Neural cell (in vitro differentiated cells): ENCODE measurements at regions not wholly inside any gene's neighbourhood (a gene's known extent, or its start where the extent isn't known, plus 50 kb on each side); places are given as distances from the start of the nearest gene placed in this dataset.

ENCODE experiments used
- MXI1 ChIP-seq: fragments of 450-650 bp; conservative IDR thresholded peaks from 2 replicates; pipeline ENCODE4 v1.6.1; 2014; ENCODE audit warnings: antibody characterized with exemption, mild to moderate bottlenecking; ENCODE audit not compliant: poor library complexity, severe bottlenecking
- POLR2AphosphoS5 ChIP-seq: IDR thresholded peaks from 2 replicates; pipeline ENCODE4 v1.6.1; 2012
- RAD21 ChIP-seq: fragments of 450-650 bp; conservative IDR thresholded peaks from 2 replicates; pipeline ENCODE4 v1.6.1; 2014; ENCODE audit warnings: antibody characterized with exemption, mild to moderate bottlenecking, moderate library complexity
- SMC3 ChIP-seq: fragments of 450-650 bp; conservative IDR thresholded peaks from 2 replicates; pipeline ENCODE4 v1.6.1; 2014; ENCODE audit warnings: antibody characterized with exemption, mild to moderate bottlenecking, moderate library complexity; ENCODE audit not compliant: poor library complexity
- TAF1 ChIP-seq: IDR thresholded peaks from 2 replicates; pipeline ENCODE4 v1.6.1; 2012; ENCODE audit warnings: low read depth
- TF ChIP-seq, protein P1 (sequence below): fragments of 450-650 bp; IDR thresholded peaks from 2 replicates; pipeline ENCODE4 v1.5.1; 2014; ENCODE audit warnings: antibody characterized with exemption, mild to moderate bottlenecking, moderate library complexity; ENCODE audit not compliant: poor library complexity, severe bottlenecking

DNA sequence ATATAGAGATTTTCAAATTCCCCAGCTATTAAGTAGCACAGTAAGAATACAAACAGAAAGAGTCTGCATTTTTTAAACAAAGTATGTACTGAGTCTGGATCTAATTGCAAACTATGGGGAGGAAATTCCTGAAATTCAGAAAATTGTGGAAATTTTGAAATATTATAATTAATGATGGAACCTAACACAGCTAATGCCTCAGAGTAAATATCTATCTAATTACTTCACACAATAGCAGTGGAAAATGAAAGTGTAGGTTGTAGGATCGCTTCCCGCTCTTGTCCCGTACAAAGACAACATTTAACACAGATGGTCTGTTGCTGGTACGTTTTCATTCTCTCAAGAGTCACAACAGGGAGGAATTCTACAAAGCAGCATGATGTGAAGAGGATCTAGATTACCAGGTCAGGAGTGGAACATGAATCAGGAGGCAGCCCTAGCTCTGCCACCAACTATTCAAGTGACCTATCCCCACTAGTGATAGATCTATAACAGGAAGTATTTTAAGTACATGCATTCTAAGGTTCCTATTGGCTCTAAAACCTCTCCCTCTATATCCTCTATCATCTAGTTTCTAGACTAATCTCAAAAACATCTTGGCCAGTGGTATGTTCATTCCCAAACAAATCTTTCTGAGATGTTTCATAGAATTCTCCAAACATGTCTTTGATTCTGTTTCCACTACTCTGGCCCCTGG, 58.9 kb upstream of the GRAMD2B start:
- TF ChIP-seq, protein P1, sequence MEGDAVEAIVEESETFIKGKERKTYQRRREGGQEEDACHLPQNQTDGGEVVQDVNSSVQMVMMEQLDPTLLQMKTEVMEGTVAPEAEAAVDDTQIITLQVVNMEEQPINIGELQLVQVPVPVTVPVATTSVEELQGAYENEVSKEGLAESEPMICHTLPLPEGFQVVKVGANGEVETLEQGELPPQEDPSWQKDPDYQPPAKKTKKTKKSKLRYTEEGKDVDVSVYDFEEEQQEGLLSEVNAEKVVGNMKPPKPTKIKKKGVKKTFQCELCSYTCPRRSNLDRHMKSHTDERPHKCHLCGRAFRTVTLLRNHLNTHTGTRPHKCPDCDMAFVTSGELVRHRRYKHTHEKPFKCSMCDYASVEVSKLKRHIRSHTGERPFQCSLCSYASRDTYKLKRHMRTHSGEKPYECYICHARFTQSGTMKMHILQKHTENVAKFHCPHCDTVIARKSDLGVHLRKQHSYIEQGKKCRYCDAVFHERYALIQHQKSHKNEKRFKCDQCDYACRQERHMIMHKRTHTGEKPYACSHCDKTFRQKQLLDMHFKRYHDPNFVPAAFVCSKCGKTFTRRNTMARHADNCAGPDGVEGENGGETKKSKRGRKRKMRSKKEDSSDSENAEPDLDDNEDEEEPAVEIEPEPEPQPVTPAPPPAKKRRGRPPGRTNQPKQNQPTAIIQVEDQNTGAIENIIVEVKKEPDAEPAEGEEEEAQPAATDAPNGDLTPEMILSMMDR, result no peak
- TF ChIP-seq POLR2AphosphoS5 (no peak), SMC3 (no peak), RAD21 (no peak), TAF1 (no peak), MXI1 (no peak)
